ENCODE measurements at regions not wholly inside any gene's neighbourhood (a gene's known extent, or its start where the extent isn't known, plus 50 kb on each side); places are given as distances from the start of the nearest gene placed in this dataset.

- Histone ChIP-seq H3K36me3 (ENCODE audit: control insufficient read depth in 4 of 4, insufficient read depth in 3 of 4, low read depth in 1 of 4, low read length in 3 of 4) (no peaks in the 10 kb centered on the region), H3K9me3 (ENCODE audit: control insufficient read depth in 4 of 4, low read length in 3 of 4) (peaks cover 0 to 2% (median 0%) of the 10 kb centered on the region in 4 donors), H3K9ac (ENCODE audit: low read depth in 1 of 2, low read length in 2 of 2) (no peak overlapping the region), H3K4me3 (ENCODE audit: low read depth in 1 of 3, low read length in 3 of 3) (no peak overlapping the region), H3K27ac (ENCODE audit: low read depth in 1 of 2, low read length in 2 of 2) (no peak overlapping the region), H3K27me3 (ENCODE audit: control insufficient read depth in 4 of 4, insufficient read depth in 4 of 4, low read length in 3 of 4) (peaks cover 0 to 4% (median 1%) of the 10 kb centered on the region in 4 donors), H3K4me1 (ENCODE audit: control insufficient read depth in 4 of 4, insufficient read depth in 4 of 4, low read length in 3 of 4) (no peaks in the 10 kb centered on the region)
- 53% methylated on average over 4 of the region's 4 CpGs for WGBS
- TF ChIP-seq SP1 (IDR thresholded peaks at IDR 0.05): no peak
- TF ChIP-seq HNF4G (IDR thresholded peaks at IDR 0.05): no peak
- no peak for TF ChIP-seq FOXA1 (IDR thresholded peaks at IDR 0.05)
- no peak for DNase-seq (ENCODE audit: low spot score)
Observed at GRCh38 chr11:27861706-27862430, 161.6 kb upstream of the BDNF start.

- WGBS: 62% methylated on average over 2 of the region's 2 CpGs
- Histone ChIP-seq H3K27me3 (ENCODE audit: control insufficient read depth in 4 of 4, insufficient read depth in 4 of 4, low read length in 3 of 4) (peaks cover 0 to 4% (median 1%) of the 10 kb centered on the region in 4 donors), H3K9ac (ENCODE audit: low read depth in 1 of 2, low read length in 2 of 2) (no peak overlapping the region), H3K9me3 (ENCODE audit: control insufficient read depth in 4 of 4, low read length in 3 of 4) (peaks cover 0 to 2% (median 0%) of the 10 kb centered on the region in 4 donors), H3K4me1 (ENCODE audit: control insufficient read depth in 4 of 4, insufficient read depth in 4 of 4, low read length in 3 of 4) (no peaks in the 10 kb centered on the region), H3K4me3 (ENCODE audit: low read depth in 1 of 3, low read length in 3 of 3) (no peak overlapping the region), H3K27ac (ENCODE audit: low read depth in 1 of 2, low read length in 2 of 2) (no peak overlapping the region), H3K36me3 (ENCODE audit: control insufficient read depth in 4 of 4, insufficient read depth in 3 of 4, low read depth in 1 of 4, low read length in 3 of 4) (no peaks in the 10 kb centered on the region)
- no peak for DNase-seq (ENCODE audit: low spot score)
- TF ChIP-seq NR2F2 (IDR thresholded peaks at IDR 0.05) (no peak), JUND (IDR thresholded peaks at IDR 0.05) (no peak), ATF3 (IDR thresholded peaks at IDR 0.05) (no peak), HNF4G (IDR thresholded peaks at IDR 0.05) (no peak), TAF1 (conservative IDR thresholded peaks at IDR 0.05) (no peak), FOXA1 (IDR thresholded peaks at IDR 0.05) (no peak), SP1 (IDR thresholded peaks at IDR 0.05) (no peak), EGR1 (IDR thresholded peaks at IDR 0.05; ENCODE audit: low read depth in 2 of 2) (no peak)
Observed at GRCh38 chr11:27860811-27861210, 160.6 kb upstream of the BDNF start.

GRCh38 chr11:27858866-27859265, 158.6 kb upstream of the BDNF start:
- TF ChIP-seq ATF3 (IDR thresholded peaks at IDR 0.05) (no peak), EGR1 (IDR thresholded peaks at IDR 0.05; ENCODE audit: low read depth in 2 of 2) (no peak), FOXA1 (IDR thresholded peaks at IDR 0.05) (no peak), NR2F2 (IDR thresholded peaks at IDR 0.05) (no peak), RXRA (IDR thresholded peaks at IDR 0.05) (no peak), TAF1 (conservative IDR thresholded peaks at IDR 0.05) (no peak), JUND (IDR thresholded peaks at IDR 0.05) (no peak)
- TF ChIP-seq, protein P1, sequence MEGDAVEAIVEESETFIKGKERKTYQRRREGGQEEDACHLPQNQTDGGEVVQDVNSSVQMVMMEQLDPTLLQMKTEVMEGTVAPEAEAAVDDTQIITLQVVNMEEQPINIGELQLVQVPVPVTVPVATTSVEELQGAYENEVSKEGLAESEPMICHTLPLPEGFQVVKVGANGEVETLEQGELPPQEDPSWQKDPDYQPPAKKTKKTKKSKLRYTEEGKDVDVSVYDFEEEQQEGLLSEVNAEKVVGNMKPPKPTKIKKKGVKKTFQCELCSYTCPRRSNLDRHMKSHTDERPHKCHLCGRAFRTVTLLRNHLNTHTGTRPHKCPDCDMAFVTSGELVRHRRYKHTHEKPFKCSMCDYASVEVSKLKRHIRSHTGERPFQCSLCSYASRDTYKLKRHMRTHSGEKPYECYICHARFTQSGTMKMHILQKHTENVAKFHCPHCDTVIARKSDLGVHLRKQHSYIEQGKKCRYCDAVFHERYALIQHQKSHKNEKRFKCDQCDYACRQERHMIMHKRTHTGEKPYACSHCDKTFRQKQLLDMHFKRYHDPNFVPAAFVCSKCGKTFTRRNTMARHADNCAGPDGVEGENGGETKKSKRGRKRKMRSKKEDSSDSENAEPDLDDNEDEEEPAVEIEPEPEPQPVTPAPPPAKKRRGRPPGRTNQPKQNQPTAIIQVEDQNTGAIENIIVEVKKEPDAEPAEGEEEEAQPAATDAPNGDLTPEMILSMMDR (IDR thresholded peaks at IDR 0.05; ENCODE audit: low read depth, low read length, missing input control): no peak
- Histone ChIP-seq H3K4me1 (ENCODE audit: control insufficient read depth in 4 of 4, insufficient read depth in 4 of 4, low read length in 3 of 4) (no peaks in the 10 kb centered on the region), H3K9ac (ENCODE audit: low read depth in 1 of 2, low read length in 2 of 2) (no peak overlapping the region), H3K27me3 (ENCODE audit: control insufficient read depth in 4 of 4, insufficient read depth in 4 of 4, low read length in 3 of 4) (peaks cover 0 to 4% (median 1%) of the 10 kb centered on the region in 4 donors), H3K27ac (ENCODE audit: low read depth in 1 of 2, low read length in 2 of 2) (no peak overlapping the region), H3K4me3 (ENCODE audit: low read depth in 1 of 3, low read length in 3 of 3) (no peak overlapping the region), H3K9me3 (ENCODE audit: control insufficient read depth in 4 of 4, low read length in 3 of 4) (peaks cover 0 to 2% (median 0%) of the 10 kb centered on the region in 4 donors), H3K36me3 (ENCODE audit: control insufficient read depth in 4 of 4, insufficient read depth in 3 of 4, low read depth in 1 of 4, low read length in 3 of 4) (no peaks in the 10 kb centered on the region)
- 65% methylated on average over 3 of the region's 3 CpGs for WGBS
- DNase-seq (ENCODE audit: low spot score): no peak

Data from liver (tissue), 8 donors.